OCI-M2 (cell line): ENCODE measurements at regions not wholly inside any gene's neighbourhood (a gene's known extent, or its start where the extent isn't known, plus 50 kb on each side); places are given as distances from the start of the nearest gene placed in this dataset.
A peak's percentile ranks its signal among the peaks of the same experiment; 100 is the strongest.

ENCODE experiments used
- DNase-seq: peaks from one replicate; lab custom pipeline; 2025; ENCODE audit not compliant: unreplicated experiment; lab: John Stamatoyannopoulos, UW

DNA sequence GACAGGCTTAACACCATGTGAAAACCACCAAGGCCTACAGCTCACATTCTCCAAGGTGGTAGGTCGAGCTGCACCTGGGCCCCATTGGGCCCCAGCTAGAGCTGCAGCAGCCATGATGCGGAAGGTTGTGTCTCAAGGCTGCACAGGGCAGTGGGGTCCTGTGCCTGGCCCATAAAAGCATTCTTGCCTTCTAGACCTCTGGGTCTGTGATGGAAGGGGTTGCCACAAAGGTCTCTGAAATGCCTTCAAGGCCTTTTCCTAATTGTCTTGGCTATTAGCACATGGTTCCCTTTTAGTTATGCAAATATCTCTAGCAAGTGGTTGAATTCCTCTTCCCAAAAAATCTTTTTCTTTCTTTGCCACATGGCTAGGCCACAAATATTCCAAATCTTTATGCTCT is 52.5 kb upstream of the C11orf58 start:
- DNase-seq: no peak

GRCh38 chr11:16678466-16679116 is 59.9 kb upstream of the C11orf58 start:
- no peak for DNase-seq

DNA sequence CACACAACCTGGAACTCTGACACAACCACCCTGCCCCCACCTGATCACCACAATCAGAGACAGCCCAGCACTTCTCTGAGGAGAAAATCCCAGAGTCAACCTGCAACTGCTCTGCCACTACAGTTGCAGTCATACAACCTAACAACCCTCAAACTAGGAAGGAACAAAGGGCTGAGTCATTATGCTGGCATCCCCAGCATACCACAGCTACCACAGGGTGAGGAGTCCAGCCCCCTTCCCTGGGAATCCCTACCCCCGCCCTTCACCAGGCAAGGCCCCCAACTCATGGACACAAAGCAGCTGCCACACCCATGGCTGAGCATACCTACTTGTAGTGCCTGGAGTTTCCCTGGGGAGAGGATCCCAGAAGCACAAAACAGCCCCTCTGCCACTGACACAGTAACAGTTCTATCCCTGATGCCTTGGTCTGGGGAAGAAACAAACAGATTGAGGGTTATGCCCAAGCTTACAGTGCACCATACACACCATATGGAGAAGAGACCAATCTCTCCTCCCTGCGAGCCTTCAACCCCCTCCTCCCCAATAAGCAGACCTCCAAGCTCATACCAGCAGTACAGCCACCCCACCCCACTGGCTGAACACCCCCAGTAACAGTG is 68.5 kb upstream of the C11orf58 start:
- DNase-seq: no peak

- DNase-seq: no peak
Observed at GRCh38 chr11:16632295-16633200, 105.9 kb upstream of the C11orf58 start.

DNA sequence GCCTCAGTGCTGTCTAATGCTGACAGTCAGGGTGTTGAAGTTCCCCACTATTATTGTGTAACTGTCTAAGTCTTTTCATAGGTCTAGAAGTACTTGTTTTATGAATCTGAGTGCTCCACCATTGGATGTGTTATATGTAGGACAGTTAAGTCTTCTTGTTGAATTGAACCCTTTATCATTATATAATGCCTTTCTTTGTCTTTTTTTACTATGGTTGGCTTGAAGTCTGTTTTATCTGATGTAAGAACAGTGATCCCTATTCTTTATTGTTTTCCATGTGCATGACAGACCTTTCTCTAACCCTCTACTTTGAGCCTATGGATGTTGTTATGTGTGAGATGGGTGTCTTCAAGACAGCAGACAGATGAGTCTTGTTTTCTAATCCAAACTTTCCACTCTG is 107.8 kb upstream of the C11orf58 start:
- DNase-seq: no peak

DNA sequence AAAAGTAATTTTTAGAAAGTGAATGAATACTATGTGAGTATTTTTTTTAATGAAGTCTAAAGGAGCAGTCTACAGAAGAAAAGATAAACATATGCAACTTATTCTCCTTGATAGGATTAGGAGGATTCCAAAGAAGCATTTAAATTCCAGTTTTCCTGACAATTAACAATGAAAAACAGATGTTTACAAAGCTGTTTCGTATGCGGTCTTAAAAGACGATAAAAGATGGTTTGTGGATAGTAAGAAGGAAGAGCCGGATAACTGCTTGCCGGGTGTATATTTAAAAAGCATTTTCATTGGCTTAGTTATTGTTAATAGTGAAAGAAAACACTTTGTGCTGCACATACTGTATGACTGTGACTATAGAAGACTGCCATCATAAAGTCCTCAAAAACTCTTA is 120.0 kb upstream of the C11orf58 start:
- no peak for DNase-seq

DNA sequence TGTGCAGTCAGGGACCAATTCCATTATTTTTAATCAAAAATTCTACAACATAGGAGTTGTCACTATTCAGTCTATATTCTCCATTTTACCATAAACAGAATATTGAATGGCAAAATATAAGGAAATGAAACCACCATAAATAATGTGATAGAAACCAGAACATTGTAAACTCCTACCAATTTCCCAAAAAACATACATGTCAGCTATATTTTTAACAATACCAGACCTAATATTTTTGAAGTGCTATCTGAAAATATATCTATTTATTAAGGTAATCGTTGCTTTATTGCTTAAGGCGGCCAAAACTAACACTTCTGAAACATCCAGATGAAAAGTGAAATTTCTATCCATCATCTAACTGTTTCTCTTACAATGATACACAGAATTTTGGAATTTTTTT is 123.0 kb upstream of the C11orf58 start:
- DNase-seq: no peak

DNA sequence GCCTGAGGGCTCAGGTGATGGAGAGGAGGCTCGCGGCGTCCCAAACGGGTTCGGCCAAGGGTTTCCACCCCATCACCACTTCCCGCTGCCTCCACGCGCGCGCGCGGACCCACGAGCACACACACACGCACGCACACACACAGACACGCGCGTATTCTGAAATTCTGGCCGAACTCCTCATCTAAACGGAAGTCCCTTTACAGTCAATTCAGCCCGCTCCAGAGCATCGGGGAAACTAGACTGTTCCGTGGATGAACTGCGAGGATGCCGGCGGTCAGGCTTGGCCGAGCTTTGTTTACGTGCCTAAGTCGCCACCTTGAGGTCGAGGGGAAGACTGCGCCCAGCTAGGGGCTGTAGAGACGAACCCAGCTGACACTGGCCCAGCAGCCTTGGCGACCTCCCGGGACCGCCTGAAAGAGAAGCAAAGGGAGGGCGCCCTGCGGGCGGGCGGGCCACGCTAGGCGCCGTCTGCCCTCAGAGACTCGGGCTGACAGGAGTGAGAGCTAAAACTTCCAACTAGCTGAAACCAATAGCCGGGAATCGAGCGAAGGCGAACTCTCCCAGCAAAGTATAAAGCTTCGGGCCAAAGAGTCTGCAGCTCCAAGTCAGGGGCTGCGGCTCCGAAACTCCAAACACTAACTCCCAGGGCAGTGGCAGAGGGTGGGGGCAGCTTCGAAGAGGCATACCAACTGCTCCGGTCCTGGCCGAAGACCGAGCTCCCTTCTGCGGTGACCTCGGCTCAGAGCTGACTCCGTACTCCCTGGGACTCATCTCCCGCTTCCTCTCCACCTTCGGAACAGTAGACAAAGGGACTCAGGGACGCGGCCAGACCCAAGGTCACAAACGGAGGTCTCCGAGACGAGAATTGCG is 124.7 kb upstream of the C11orf58 start:
- peak; percentile 40 for DNase-seq

DNA sequence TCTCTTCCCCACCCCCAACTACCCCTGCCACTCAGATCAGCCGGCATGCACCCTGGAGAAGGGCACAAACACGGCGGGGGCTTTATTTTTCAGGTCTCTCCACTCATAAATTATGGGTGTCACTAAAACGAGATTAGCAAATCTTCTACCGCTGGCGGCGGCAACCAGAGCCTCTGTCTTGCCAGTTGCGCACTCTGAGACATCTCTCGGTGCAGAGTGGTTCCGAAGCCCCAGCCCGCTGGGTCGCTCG is 125.3 kb upstream of the C11orf58 start:
- DNase-seq: no peak

DNA sequence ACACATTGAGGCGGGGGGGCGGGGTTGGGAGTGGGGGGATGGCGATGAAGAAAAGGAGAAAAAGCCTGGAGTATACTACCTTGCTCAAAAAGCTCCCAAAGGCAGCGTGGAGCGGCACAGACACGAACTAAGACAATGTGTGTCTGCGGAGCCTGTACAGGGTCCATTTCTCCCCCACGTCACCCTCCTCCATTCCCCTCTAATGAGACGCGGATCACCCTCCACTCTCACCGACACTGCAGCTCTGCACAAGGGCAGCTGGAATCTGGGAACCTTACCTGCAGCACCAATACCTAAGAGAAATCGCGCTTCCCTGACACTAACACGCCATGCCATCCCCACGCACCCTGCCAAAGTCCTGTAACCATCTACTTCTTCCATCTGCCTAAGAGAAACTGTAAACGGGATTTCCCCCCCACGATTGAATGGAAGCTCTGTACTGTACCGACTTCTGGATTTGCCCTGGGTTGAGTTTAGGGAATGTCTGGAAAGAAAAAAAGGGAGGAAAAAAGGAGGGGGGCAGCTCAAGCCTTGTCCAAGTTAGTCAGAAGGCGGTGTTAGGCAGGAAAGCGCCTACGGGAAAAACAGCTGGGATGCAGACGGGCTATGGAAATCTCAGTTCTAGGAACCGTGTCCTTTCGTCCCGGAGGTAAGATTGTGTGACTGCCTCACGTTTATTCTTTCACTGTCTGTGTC is 125.7 kb upstream of the C11orf58 start:
- no peak for DNase-seq

DNA sequence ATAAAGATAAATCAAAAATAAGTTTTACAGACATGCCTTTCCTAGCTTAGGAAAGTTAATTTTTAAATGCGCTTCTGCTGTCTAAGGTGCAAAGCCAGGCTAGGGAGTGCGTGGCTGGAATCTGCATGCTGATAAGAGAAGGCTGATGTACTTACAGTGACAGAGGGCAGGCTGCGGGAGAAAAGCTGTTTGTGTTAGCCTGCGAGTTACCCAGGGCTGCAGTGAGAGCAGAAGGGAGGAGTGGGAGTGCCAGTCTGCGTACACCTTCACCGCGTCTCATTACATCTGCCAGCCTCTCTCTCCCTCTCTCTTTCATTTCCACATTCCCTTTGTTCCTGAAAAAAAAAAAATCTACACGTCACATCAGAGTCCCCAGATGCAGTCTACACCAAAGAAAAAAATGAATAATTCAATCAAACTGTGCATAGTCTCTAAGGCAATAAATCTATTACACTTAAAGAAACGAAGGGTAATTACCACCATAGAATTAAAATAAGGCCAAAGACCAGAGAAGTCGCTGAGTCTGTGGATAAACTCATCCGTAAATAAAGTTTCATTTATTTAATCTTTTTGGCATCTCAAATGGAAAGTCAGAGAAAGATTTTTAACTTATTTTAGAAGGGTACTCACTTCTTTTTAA is 126.4 kb upstream of the C11orf58 start:
- DNase-seq: no peak

DNA sequence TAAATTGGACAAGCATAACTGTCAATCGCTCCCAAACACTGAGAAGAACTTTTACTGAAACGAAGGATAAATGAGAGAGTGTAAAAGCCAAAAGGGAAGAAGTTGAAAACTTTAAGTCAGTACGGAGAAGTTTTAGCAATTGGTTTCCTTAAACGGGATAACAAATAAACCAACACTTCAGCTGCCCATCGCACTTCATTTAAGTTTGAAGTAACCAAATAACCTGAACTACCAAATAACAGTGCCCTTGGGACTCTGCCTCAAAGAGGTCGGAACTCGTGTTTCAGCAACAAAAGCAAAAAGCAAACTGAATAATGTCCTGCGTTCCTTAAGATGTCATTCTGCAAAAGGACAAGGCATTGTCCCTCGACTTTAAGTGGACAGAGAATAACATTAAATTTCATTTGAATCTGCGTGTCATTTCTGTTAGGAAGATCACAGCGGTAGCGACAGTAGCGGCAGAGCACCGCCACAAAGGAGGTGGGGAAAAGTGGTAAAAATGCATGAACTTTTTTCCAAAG is 127.0 kb upstream of the C11orf58 start:
- no peak for DNase-seq

DNA sequence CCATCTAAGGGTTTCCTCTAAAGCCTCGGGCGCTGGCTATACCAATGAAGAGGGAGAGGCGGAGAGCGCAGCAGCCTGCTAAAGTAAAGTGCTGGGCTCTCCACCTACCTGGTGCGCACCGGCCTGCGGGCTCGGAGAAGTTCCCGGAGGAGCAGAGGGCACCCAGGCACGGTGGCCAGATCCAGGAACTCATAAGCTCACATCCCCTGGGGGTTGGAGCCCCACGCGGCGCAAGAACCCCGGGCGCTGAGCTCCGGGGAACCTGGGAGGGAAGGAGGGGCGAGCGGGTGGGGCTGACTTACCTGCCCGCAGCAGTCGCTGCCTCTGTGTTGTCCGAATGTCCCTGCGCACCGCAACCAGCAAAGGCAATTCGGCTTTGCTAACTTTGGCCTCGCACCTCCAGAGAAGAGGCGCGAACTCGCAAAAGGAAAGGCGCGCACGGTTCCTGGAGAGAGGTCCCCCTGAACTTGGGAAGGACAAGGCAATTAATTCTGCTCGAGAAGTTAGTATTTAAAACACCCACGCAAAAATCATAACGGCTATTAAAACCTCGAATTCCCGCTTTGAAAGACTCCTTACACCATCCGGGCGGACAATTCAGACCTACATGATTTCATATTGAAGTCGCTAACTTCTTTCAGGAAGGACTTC is 127.6 kb upstream of the C11orf58 start:
- no peak for DNase-seq

DNA sequence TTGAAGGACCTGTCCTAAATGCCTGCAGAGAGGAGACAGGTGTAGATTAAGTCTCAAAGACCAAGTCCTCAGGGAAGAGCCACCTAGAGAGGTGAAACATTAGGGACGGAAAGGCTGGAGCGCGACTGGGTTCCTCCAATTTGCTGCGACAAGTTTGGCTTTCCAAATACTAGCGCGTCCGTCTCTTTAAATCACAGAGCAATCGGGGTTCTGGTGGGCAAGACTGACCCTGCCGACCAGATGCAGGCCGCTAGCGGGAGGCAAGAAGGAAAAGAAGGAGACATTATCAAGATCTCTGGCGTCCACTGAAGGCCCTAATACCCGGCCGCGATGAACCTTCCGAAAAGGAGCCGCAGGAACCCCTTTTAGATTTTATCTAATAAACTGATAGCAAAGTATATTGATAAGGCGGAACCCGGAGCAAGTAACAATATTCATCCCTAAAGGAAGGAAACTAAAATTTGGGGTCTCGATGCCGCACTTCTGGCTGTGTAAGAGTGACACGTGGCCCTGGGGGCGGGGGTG is 128.2 kb upstream of the C11orf58 start:
- DNase-seq: no peak

DNA sequence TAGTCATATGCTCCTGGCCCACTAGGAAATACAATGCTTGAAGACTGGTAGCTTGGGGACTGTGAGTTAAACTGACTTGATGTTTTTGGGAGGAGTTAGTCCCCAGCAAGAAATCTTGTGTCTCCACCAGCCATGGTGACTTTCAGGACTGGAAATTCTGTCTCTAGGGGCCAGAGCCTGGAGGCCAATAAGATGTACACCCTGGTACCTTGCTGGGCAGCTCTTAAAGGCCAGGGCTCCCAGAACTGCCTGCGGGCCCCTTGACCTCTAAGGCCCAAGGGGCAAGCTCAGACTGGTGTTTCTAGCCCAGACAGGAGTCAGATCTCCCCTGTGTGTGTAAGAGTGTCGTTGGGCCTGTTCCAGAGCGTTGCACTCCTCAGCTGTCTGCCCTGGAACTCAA is 128.7 kb upstream of the C11orf58 start:
- DNase-seq: no peak

GRCh38 chr11:16607675-16608644 is 130.5 kb upstream of the C11orf58 start:
- no peak for DNase-seq

DNA sequence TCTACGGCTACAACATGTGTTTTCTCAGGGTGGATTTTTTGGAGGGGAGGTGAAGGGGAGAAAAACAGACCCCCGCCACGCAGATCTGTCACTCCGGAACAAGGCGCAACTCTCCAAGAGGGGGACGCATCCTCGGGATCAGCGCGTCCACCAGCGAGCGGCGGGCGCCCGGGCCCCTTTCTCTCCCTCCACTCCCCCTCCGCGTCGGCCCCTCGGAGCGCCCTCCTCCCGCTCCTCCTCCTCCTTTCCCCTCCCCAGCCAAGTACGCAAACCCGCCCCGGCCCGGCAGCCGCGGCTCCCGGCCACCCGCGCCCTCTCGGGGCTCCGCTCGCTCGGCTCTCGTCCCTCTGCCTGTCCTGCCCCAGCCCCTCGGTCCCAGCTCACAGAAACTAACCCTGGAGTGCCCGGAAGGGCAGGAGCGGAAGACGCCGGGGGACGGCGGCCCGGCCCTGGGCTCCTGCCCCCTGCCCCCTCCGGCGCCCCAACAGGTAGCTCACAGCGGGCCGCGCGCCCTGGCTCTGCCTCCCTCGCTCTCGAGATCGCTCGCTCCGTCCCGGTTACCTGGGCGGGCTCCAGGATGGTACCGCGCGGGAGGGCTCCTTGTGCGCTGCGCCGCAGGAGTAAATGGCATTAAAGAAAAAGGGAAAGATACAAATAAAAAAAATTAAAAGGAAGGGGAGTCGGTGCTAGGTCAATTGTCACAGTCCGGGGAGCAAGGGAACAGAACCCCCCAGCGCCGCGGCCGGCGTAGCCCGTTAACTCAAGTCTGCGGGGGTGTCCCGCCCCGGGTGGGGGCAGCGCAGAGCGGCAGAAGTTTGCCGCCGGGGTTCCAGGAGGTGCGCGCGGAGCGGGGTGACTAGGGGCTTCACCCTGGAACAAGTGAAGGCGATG is 131.4 kb upstream of the C11orf58 start:
- no peak for DNase-seq
